Endothelial cell of umbilical vein (primary cell): ENCODE measurements at regions not wholly inside any gene's neighbourhood (a gene's known extent, or its start where the extent isn't known, plus 50 kb on each side); places are given as distances from the start of the nearest gene placed in this dataset.

Source experiments
- BruUV-seq: library from RNA; stranded (reverse); fragments of 400-500 nt; replicated peaks from 2 replicates; lab custom pipeline; 2021; lab: Mats Ljungman, UMichigan
- CTCF ChIA-PET: fragments of 300-600, 350-600 bp; sonication (Branson Sonifier 250); formaldehyde crosslinking; loops from one replicate; lab custom pipeline; 2021; ENCODE audit warnings: antibody characterized with exemption, inconsistent platforms; lab: Charles Lee
- POLR2A ChIA-PET: fragments of 300-600, 350-600 bp; sonication (Branson Sonifier 250); formaldehyde crosslinking; loops from one replicate; lab custom pipeline; 2021; ENCODE audit warnings: antibody characterized with exemption, inconsistent platforms; lab: Charles Lee
- DNase-seq: peaks from one replicate; pipeline ENCODE4 v3.0.0-alpha.2; 2011; ENCODE audit warnings: low read depth, low spot score
- FAIRE-seq: peaks from 2 replicates; lab custom pipeline; 2011; peaks lifted over from hg19 to GRCh38; lab: Jason Lieb, UNC
- H2AFZ ChIP-seq: 2 replicates; pipeline ENCODE4 v1.6.0; 2012; ENCODE audit warnings: low read depth, low read length, control low read depth, inconsistent platforms
- H3K27ac ChIP-seq: 2 replicates; pipeline ENCODE4 v1.5.1; 2011; ENCODE audit warnings: low read depth, mild to moderate bottlenecking, control low read depth, low read length, moderate library complexity; ENCODE audit not compliant: insufficient read depth
- H3K27me3 ChIP-seq, 2 experiments: 2 replicates each; pipeline versions ENCODE4 v1.6.0 to v1.6.1; 2011; ENCODE audit warnings: low read length in 2 of 2, mixed read lengths in 1 of 2; ENCODE audit not compliant: control insufficient read depth in 2 of 2, insufficient read depth in 2 of 2
- H3K36me3 ChIP-seq, 2 experiments: 2 replicates in 1 of 2; 3 replicates in 1 of 2; pipeline ENCODE4 v1.5.1; 2011; ENCODE audit warnings: low read length in 2 of 2, mild to moderate bottlenecking in 1 of 2, moderate library complexity in 1 of 2; ENCODE audit not compliant: control insufficient read depth in 2 of 2, insufficient read depth in 2 of 2; ENCODE audit errors: extremely low read depth in 1 of 2
- H3K4me1 ChIP-seq: 3 replicates; pipeline ENCODE4 v1.5.1; 2011; ENCODE audit warnings: mild to moderate bottlenecking, low read length; ENCODE audit not compliant: control insufficient read depth, insufficient read depth; ENCODE audit errors: extremely low read depth
- H3K4me2 ChIP-seq: 2 replicates; pipeline ENCODE4 v1.6.1; 2011; ENCODE audit warnings: low read length, control low read depth, mixed read lengths; ENCODE audit not compliant: insufficient read depth
- H3K4me3 ChIP-seq, 3 experiments: fragments of 200-600 bp in 1 of 3; sonication (generic), shearing (Covaris generic) in 1 of 3; replicated peaks in 1 of 3; 2 replicates each; pipeline ENCODE4 v1.5.1; 2011 to 2016; ENCODE audit warnings: control low read depth in 3 of 3, low read length in 3 of 3, mild to moderate bottlenecking in 2 of 3, inconsistent platforms in 1 of 3, low read depth in 1 of 3, moderate library complexity in 1 of 3; ENCODE audit not compliant: insufficient read depth in 1 of 3
- H3K79me2 ChIP-seq: 2 replicates; pipeline ENCODE4 v1.6.0; 2012; ENCODE audit warnings: low read length, inconsistent platforms; ENCODE audit not compliant: control insufficient read depth, insufficient read depth
- H3K9ac ChIP-seq: replicated peaks from 2 replicates; pipeline ENCODE3; 2011; ENCODE audit warnings: low read length, control low read depth; ENCODE audit not compliant: insufficient read depth; ENCODE audit errors: extremely low read depth
- H3K9me1 ChIP-seq: replicated peaks from 3 replicates; pipeline ENCODE4 v1.6.0; 2011; ENCODE audit warnings: mild to moderate bottlenecking, low read length; ENCODE audit not compliant: control insufficient read depth, insufficient read depth; ENCODE audit errors: extremely low read depth
- H3K9me3 ChIP-seq: replicated peaks from 2 replicates; pipeline ENCODE4 v1.5.1; 2012; ENCODE audit warnings: low read length, inconsistent platforms; ENCODE audit not compliant: control insufficient read depth, insufficient read depth
- H4K20me1 ChIP-seq: replicated peaks from 2 replicates; pipeline ENCODE3; 2011; ENCODE audit warnings: mild to moderate bottlenecking, low read length; ENCODE audit not compliant: control insufficient read depth, insufficient read depth; ENCODE audit errors: extremely low read depth
- CTCF ChIP-seq, 2 donors: IDR thresholded peaks; 1 replicate in 1 of 2; 2 replicates in 1 of 2; pipeline ENCODE4 v1.5.1; 2011; ENCODE audit warnings: low read length in 2 of 2, mild to moderate bottlenecking in 2 of 2, moderate library complexity in 2 of 2, control low read depth in 1 of 2, inconsistent platforms in 1 of 2, low read depth in 1 of 2; ENCODE audit not compliant: insufficient read depth in 1 of 2; ENCODE audit errors: extremely low read depth in 1 of 2
- EZH2 ChIP-seq: IDR thresholded peaks from 2 replicates; pipeline ENCODE4 v1.6.1; 2012; ENCODE audit warnings: borderline replicate concordance, low read depth, mild to moderate bottlenecking, moderate library complexity, low read length, inconsistent platforms; ENCODE audit not compliant: severe bottlenecking
- FOS ChIP-seq: IDR thresholded peaks from 2 replicates; pipeline ENCODE4 v1.6.1; 2011; ENCODE audit warnings: mild to moderate bottlenecking, low read length, moderate library complexity, borderline replicate concordance; ENCODE audit not compliant: insufficient read depth
- JUN ChIP-seq: IDR thresholded peaks from 2 replicates; pipeline ENCODE4 v1.6.1; 2011; ENCODE audit warnings: borderline replicate concordance, low read depth; ENCODE audit not compliant: insufficient read length, insufficient read depth
- MAX ChIP-seq: IDR thresholded peaks from 2 replicates; pipeline ENCODE4 v1.6.1; 2011; ENCODE audit not compliant: insufficient read depth, insufficient read length
- MYC ChIP-seq: IDR thresholded peaks from one replicate; pipeline ENCODE4 v1.6.1; 2011; ENCODE audit warnings: mild to moderate bottlenecking, low read depth, low read length
- POLR2A ChIP-seq: IDR thresholded peaks from 2 replicates; pipeline ENCODE4 v1.6.1; 2012; ENCODE audit warnings: low read depth, mild to moderate bottlenecking, control low read depth, low read length
- POLR2AphosphoS5 ChIP-seq: IDR thresholded peaks from 2 replicates; pipeline ENCODE4 v1.6.1; 2012; ENCODE audit warnings: low read depth, mild to moderate bottlenecking, control low read depth, low read length, moderate library complexity; ENCODE audit not compliant: insufficient read depth
- dilution Hi-C: fragments of 300-500 bp; cut with MboI; formaldehyde crosslinking; loops from one replicate; pipeline ENCODE4 v1.15.0; 2019; ENCODE audit warnings: low sequenced_read_pairs; ENCODE audit not compliant: extremely low pct_ligation_motif_present
- intact Hi-C: fragments of 100-400 bp; cut with micrococcal nuclease; formaldehyde crosslinking; loops from one replicate; pipeline ENCODE4 v1.10.0; 2022

- intact Hi-C loops = no loop called here
- H3K4me3 ChIP-seq = no peak overlapping the region
- FAIRE-seq (no peak), DNase-seq (no peak)
- CTCF ChIA-PET = interaction anchor here (0.9 to 1.8 kb wide), 2 partner anchors 20 to 395 kb away, joined by 3 to 4 read pairs; no protein-coding TSS in a partner anchor
- H4K20me1 ChIP-seq = no peaks in the 10 kb centered on the region
- dilution Hi-C loops = no loop called here
- no peaks in the 10 kb centered on the region for H3K36me3 ChIP-seq
- H3K79me2 ChIP-seq = no peaks in the 10 kb centered on the region
- no peaks in the 10 kb centered on the region for H3K4me1 ChIP-seq
- no peaks in the 10 kb centered on the region for H3K9me3 ChIP-seq
- TF ChIP-seq JUN = no peak
- no peak for TF ChIP-seq POLR2A
- no peak for TF ChIP-seq POLR2AphosphoS5
- no peak for TF ChIP-seq CTCF (IDR thresholded peaks at IDR 0.05; ENCODE audit: extremely low read depth in 1 of 2, insufficient read depth in 1 of 2, low read depth in 1 of 2, low read length in 2 of 2)
- TF ChIP-seq MAX = no peak
- TF ChIP-seq MYC = no peak
- no peak for TF ChIP-seq FOS
- TF ChIP-seq EZH2 = no peak
- POLR2A ChIA-PET = no interaction called here
- BruUV-seq = no TSS peak
- H3K4me2 ChIP-seq = no peak overlapping the region
- H3K27me3 ChIP-seq = no peaks in the 10 kb centered on the region
- H2AFZ ChIP-seq = no peak overlapping the region
- H3K9me1 ChIP-seq = no peaks in the 10 kb centered on the region
- H3K9ac ChIP-seq = no peak overlapping the region
- no peak overlapping the region for H3K27ac ChIP-seq
Measured at GRCh38 chr13:26966701-26967080, 204.9 kb downstream of the USP12 start.
